HL-60 (cell line): ENCODE measurements at regions not wholly inside any gene's neighbourhood (a gene's known extent, or its start where the extent isn't known, plus 50 kb on each side); places are given as distances from the start of the nearest gene placed in this dataset.

Experiments
- DNase-seq, 2 experiments: peaks; one replicate each; pipeline ENCODE4 v3.0.0-alpha.2; 2010 to 2020; ENCODE audit warnings: low read depth in 1 of 2, low spot score in 1 of 2
- H3K27ac ChIP-seq: fragments of 250-450 bp; sonication (Bioruptor Pico); replicated peaks from 2 replicates; pipeline ENCODE4 v1.5.1; 2020; ENCODE audit warnings: mild to moderate bottlenecking, moderate library complexity
- H3K27me3 ChIP-seq: fragments of 250-450 bp; sonication (Bioruptor Pico); 2 replicates; pipeline ENCODE4 v1.5.1; 2021; ENCODE audit warnings: mild to moderate bottlenecking, moderate library complexity; ENCODE audit not compliant: insufficient read depth, poor library complexity, severe bottlenecking
- H3K4me3 ChIP-seq: replicated peaks from 2 replicates; pipeline ENCODE4 v1.5.1; 2011; ENCODE audit warnings: mild to moderate bottlenecking, control low read depth, low read length; ENCODE audit not compliant: insufficient read depth
- CTCF ChIP-seq: IDR thresholded peaks from one replicate; pipeline ENCODE4 v1.5.1; 2011; ENCODE audit warnings: low read length, control low read depth, inconsistent platforms; ENCODE audit not compliant: insufficient read depth
- GABPA ChIP-seq: IDR thresholded peaks from 2 replicates; pipeline ENCODE4 v1.6.1; 2012; ENCODE audit warnings: low read depth
- POLR2AphosphoS5 ChIP-seq: IDR thresholded peaks from 2 replicates; pipeline ENCODE4 v1.6.1; 2012; ENCODE audit warnings: low read depth
- REST ChIP-seq: IDR thresholded peaks from 2 replicates; pipeline ENCODE4 v1.6.1; 2012; ENCODE audit warnings: low read depth; ENCODE audit not compliant: insufficient replicate concordance
- SPI1 ChIP-seq: IDR thresholded peaks from 2 replicates; pipeline ENCODE4 v1.6.1; 2012; ENCODE audit warnings: low read depth, mild to moderate bottlenecking, borderline replicate concordance

- no peak overlapping the region for H3K27ac ChIP-seq
- H3K27me3 ChIP-seq: no peaks in the 10 kb centered on the region
- DNase-seq: no peak
- TF ChIP-seq CTCF: no peak
- no peak for TF ChIP-seq SPI1
- no peak for TF ChIP-seq REST
- TF ChIP-seq POLR2AphosphoS5: no peak
- no peak for TF ChIP-seq GABPA
- H3K4me3 ChIP-seq: no peak overlapping the region
Observed at GRCh38 chr3:66604481-66604880, 103.7 kb upstream of the LRIG1 start.

GRCh38 chr3:66606126-66606525, 105.3 kb upstream of the LRIG1 start:
- DNase-seq: no peak
- TF ChIP-seq CTCF (no peak), REST (no peak), GABPA (no peak), POLR2AphosphoS5 (no peak), SPI1 (no peak)
- no peaks in the 10 kb centered on the region for H3K27me3 ChIP-seq

GRCh38 chr3:66606868-66607267, 106.0 kb upstream of the LRIG1 start:
- DNase-seq: no peak
- no peaks in the 10 kb centered on the region for H3K27me3 ChIP-seq
- TF ChIP-seq SPI1 (no peak), CTCF (no peak), POLR2AphosphoS5 (no peak), REST (no peak), GABPA (no peak)
- no peak overlapping the region for H3K4me3 ChIP-seq
- H3K27ac ChIP-seq: no peak overlapping the region

More at GRCh38 chr3:66606126-66606525, 105.3 kb upstream of the LRIG1 start:
- no peak overlapping the region for H3K27ac ChIP-seq
- no peak overlapping the region for H3K4me3 ChIP-seq
